ENCODE measurements at regions not wholly inside any gene's neighbourhood (a gene's known extent, or its start where the extent isn't known, plus 50 kb on each side); places are given as distances from the start of the nearest gene placed in this dataset.

DNA sequence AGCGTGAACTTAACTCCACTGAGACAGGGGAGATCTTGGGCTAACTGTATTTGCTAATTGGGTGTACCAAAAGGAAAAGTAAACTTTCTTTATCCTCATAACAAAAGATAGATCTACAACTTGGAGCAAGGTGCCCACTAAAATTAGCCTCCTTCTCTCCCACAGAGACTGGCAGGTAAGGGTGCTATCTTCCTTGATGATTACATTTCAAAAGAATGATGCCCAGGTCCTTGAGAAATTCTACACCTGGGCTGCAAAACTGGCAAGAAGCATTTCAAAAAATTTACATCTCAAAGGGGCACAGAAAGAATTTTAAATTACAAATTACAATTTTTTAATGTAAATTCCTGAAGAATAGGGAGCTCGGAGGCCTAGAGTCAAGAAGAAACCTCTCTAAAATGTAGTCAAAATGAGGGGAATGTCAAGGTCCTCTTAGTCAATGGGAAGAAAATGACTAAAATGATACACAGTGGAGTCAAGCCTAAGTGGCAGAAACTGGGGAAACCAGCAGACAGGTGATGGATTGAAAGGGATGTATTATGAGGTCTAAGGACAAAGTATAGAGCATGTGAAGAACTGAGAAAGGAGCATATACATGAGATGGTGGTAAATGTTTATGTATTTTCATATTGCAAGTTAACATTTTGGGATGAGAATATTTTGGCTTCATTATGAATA is 348.3 kb upstream of the TUSC1 start:
- DNase-seq: no peak

DNA sequence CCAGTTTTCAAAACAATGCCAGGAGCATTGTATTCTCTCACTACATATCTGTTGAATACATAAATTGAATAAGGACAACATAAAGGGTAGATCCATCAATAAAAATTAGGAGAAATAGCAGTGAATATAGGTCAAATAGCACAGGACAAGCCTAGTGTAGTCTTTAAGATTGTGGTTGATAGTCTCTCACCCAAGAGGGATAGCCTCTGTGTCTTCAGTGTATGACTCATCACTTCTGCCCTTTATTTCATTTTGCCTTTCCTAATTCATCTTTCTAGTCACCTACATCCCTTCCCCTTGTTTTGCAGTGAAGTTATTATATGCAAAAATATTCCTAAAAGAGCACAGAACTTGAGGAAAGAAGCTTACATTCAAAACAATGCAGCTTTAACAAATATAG is 335.0 kb upstream of the TUSC1 start:
- DNase-seq: no peak

DNA sequence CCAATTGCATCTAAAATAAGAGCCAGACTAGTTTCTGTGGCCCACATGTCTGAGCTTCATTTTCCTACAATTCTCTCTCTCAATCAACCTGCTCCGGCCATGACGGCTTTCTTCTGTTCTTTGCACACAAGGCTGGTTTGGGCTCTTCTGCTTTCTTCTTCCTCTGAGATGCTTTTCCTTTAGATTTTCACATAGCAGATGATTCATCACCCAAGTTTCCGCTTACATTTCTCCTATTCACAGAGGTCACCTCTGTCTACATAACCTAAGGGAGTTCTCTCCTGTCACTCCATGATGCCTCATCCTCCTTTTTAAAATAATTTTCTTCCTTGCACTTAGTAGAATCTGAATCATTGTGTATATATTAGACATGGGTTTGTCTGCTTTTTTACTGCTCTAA is 334.6 kb upstream of the TUSC1 start:
- no peak for DNase-seq

DNA sequence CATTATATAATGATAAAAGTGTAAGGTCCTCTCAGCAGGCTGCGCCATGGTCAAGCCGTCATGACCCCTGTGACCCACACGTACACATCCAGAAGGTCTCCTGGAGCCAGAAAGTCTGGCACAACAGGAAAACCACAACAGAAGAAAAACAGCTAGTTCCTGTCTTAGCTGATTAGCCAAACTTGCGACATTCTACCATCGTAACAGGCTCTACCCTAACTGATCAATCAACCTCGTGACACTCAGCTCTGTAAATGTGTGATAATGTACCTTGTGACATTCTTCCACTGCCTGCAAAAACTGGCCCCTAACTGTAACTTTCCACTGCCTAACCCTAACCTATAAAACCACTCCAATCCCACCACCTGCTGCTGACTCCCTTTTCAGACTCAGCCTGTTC is 316.4 kb upstream of the TUSC1 start:
- no peak for DNase-seq

DNA sequence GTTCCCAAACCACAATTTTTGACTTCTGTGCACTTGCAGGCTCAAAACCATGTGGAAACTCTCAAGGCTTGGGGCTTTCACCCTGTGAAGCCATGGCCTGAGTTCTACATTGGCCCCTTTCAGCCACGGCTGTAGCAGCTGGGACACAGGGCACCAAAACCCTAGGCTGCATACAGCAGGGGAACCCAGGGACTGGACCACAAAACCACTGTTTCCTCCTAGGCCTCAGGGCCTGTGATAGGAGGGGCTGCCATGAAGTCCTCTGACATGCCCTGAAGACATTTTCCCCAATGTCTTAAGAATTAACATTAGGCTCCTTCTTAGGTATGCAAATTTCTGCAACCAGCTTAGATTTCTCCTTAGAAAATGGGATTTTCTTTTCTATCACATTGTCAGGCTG is 312.1 kb upstream of the TUSC1 start:
- DNase-seq: no peak

DNA sequence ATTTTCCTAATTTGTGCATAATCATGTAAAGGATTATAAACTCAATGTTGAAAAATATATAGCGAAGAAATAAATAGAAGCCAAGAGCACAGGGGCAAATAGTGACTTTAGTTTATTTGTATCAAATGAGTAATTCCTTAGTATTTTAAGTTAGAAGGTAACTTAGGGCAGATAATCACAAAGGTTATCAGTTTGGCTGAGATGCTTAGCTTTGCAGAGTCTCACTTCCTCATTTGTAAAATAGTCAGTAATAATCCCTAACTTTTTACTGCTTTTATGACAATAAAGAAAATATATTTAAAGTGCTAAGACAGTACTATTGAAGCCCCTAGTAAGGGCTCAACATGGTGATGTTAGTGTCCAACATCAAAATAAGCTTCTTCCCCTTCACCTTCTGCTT is 297.4 kb upstream of the TUSC1 start:
- no peak for DNase-seq

DNA sequence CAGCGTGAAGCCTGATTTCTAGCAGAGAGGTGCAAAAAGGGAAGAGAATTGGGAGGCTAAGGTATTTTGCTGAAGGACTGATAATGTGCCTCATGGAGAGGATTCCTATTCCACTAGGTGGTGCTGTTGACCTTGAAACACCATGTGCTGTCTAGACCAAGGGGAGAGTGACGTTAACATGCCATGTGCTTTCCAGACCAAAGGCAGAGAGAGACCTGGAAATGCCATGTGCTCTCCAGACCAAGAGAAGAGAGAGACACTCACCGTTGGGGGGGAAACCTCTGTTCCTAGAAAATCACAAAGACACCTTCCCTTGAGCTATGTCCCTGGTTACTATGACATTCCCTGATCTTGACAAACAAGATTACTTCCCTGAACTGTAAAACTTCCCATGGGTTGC is 286.0 kb upstream of the TUSC1 start:
- no peak for DNase-seq

DNA sequence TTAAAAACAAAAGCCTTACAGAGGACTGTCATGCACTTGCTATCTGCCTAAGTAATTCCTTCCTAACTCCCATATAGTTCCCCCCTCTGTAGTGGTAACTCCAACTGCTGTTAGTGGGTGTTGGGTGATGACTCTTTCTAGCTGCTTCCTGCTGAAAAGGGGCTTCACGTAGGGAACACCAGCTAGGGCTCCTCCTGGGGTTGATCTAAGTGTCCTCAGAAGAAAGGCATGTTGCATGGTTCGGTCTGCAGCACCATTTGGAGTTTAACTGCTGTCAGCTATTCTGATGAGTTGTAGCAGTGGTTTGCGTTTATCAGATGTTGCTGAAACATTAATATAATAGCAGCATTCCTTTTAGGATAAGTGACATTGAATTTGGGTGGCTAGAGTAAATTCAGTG is 281.9 kb upstream of the TUSC1 start:
- DNase-seq: no peak

DNA sequence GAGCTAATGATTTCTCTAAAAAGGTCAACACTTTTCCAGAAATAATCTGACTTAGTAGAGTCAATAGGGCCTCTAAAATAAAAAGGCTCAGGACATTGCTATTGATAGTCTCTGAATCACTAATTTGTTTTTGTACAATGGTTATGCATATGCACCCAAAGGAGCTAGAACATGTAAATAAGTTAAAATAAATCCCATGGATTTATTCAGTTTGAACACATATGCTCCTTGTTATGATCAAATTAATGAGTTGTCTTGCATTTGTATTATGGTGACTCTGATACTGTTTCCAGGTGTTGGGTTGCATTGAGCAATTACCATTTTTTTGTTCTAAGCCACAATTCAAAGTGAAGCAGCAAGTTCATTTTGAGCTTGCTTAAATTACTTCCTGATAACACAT is 276.0 kb upstream of the TUSC1 start:
- DNase-seq: no peak

DNA sequence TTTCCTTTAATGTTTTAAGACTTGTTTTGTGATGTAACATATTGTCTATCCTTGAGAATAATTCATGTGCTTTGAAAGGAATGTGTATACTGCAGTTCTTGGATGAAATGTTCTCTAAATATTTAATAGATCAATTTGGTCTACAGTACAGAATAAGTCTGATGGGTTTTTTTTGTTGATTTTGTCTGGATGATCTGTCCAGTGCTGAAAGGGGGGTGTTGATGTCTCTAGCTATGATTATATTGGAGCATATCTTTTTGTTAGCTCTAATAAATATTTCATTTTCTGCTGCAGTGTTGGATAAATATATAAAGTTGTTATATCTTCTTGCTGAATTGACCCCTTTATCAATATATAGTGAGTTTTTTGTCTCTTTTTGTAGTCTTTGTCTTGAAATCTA is 269.9 kb upstream of the TUSC1 start:
- DNase-seq: no peak

DNA sequence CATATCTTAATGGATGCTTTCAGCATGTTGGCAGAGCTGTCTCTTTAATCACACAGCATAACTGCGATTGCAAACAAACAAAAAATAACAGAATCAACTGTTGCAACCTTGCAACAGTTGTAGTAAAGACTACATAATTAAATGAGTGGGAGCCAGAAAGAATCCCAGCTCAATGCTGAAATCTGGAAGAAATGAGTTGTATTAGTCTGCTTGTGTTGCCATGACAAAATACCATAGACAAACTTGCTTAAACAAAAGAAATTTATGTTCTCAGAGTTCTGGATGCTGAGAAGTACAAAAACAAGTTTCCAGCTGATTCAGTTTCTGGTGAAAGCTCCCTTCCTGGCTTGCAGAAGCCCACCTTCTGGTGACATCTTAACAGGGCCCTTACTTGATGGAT is 260.9 kb upstream of the TUSC1 start:
- DNase-seq: no peak

DNA sequence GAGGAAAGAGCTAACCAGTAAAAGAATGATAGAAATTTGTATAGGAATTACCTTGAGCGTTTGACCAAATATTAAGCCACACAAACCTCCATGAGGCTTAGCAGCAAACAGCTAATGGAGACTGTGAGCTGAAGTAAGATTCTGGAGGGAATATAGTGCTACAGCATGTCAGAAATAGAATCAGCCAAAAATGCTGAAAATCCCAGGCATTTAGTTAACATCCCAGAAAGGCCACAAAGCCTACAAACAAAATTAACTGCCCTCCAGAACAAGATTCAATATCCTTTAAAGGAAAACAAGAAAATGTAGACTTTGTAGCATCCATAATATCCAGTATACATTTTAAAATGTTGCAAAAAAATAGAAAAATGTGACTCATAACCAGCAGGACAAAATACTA is 257.8 kb upstream of the TUSC1 start:
- DNase-seq: no peak

DNA sequence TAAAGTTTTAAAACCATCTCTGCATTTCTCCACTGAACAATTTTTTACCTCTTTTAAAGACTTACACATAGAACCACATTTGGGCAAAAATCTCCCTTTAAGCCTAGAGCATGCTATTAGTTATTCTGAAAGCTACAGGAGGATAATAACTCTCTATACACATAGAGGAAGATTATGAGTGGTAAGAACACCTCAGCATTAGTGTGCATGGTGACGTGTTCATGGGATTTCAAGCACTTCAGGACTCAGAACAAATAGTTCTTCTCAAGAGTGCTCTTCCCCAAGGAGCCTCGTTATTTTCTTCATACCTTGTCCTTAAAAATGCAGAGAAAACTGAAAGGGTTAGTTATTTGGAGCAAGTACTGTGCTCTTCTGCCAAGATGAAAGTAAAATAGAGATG is 256.9 kb upstream of the TUSC1 start:
- DNase-seq: no peak

DNA sequence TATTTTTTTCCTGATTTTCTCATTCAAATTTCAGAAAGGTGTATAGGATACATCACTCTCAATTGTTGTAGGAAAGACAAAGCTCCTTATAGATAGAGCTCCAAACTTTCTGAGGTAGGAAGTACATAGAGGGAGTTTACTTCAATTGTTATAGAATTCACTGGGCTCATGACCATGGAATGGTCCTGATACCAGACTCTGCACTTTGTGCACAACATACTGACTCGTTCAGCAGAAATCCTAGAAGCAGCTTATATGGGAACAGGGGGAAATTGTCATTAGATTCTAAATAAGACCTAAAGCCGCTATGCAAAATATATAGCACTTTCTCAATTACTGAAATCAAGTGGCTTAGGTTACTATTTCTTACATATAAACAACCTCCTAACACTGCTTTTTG is 240.5 kb upstream of the TUSC1 start:
- DNase-seq: no peak

DNA sequence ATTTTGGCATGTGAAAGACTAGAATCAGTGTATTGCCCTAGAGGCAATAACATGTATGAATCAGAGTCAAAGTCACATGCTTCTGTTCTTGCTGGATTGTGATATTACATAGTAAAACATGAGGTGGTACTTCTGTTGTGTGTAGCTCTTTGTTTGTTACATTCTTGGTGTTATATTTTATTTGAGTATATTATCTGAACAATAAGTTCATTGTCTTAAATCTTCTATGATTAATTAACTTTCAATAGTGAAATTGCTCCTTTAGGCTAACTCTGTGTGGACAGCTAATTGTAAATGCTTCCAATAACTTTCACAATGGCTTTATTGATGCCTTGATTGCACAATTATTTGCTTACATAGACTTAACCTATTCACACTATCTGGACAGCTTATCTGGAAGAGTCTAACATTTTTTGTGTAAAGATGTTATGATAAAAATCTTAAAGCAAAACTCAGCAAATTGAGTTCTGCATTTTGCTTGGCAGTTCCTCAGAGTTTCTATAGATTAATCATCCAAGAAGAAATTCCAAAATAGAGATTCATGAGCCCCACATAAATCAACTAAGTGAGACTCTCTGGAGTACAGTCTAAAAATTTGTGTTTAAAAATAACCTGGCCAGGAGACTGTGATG is 239.6 kb upstream of the TUSC1 start:
- DNase-seq: no peak

DNA sequence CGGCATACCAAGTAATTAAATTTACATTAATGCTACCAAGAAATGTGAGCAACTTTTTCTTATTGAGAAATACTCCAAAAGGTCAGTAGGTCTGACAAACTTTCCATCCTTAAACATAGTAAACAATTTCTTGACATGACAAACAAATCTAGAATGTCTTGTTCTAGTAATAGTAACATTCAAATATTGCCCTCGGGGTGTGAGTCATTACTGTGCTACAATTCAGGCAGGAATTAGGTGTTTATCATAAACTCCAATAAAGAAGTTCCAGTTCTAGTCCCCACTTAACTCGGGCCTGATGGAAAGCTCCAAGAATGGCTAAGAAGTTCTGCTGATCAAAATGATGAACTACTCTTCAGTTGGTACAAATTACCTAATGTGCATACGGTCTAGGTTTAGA is 235.6 kb upstream of the TUSC1 start:
- no peak for DNase-seq

DNA sequence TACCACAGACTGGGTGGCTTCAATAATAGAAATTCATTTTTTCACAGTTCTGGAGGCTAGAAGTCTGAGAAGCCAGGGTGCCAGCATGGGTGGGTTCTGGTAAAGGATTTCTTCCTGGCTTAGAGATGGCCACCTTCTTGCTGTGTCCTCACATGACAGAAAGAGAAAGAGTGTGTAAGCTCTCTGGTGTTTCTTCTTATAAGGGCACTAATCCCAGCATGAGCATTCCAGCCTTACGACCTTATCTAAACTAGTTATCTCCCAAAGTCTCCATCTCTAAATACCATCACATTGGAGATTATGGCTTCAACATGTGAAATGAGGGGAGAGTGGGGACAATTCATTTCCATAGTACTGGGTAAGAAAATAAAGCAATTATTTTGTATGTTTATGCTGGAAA is 226.5 kb upstream of the TUSC1 start:
- no peak for DNase-seq

DNA sequence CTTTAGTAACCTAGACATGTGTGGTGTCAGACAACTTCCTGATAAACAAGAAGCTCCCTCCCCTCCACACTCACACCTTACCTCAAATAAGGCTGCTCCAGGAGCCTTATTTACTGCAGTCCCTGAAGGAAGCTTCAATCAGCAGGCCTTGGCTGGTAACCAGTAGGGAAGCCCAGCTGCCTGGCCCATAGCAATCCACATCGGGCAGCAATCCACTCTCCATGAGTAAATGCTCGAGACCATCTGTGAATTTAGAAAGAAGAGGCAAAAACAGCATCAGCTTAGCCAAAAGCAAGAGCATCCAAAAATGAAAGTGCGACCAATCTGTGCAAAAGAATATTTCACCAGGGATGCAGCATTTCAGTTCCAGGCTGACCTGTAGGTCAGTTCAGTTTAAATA is 213.3 kb upstream of the TUSC1 start:
- no peak for DNase-seq

DNA sequence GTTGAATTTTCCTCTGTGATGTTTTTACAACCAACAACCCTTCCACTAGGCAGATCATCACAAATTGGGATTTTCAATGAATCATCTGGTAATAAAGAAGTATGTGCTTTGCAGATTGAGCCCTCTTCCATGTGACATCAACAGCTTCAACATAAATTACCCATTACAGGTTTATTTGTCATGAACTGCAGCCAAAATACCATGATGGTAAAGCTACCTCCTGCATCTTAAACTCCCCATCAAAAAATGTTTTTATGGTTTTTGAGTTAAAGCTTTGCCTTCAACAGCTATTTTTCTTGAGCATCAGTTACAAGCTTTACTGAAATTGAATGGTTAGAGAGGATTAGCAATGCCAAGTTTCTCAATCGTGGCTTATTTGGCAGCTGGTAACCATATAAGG is 211.4 kb upstream of the TUSC1 start:
- no peak for DNase-seq

DNA sequence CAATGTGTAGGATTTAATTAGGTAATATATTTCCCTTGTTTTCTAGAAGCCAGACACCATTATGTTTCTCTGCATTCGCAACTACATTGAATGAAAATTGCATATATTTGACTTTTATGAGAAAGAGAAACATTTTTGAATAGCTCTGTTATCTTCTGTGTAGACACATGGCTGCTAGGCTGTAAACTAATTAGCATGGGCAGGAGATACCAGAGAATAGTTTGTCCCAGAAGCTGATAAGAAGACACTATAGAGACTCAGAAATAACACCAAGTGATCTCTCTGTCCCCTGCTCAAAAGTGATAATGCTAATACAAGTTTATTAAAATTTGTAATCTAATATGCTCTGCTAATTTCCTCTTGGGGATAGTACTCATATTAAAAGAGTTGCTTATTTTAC is 198.0 kb upstream of the TUSC1 start:
- no peak for DNase-seq

DNA sequence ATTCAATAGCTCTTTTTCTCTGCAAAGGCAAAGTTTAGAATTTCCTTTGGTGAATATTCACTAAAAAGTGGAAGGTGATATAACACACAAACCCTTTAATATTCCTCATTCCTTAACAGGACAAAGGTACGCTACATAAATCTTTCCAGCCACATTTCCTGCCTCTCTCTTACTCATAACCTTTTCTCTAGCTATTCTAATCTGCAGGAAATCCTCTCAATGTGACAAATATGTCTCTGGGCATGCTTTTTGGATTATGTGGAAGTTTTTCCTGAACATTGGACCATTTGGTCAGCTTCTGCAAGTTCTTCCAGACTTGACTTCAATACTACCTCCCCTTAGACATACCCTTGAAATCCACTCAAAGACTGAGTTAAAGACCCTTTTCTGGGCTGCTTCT is 186.3 kb upstream of the TUSC1 start:
- DNase-seq: no peak

DNA sequence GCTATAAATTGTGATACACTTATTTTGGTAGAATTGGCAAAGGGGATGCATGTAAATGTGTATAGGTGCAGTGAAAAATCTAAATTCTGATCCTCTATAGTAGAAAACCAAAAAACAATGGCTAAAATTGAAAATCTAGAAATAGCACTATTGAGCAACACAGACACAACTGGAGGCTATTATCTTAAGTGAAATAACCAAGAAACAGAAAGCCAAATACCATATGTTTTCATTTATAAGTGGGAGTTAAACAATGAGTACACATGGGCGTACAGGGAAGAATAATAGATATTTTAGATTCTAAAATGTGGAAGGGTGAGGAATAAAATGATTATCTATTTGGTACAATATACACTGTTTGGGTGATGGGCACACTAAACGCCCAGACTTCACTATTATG is 183.2 kb upstream of the TUSC1 start:
- no peak for DNase-seq

DNA sequence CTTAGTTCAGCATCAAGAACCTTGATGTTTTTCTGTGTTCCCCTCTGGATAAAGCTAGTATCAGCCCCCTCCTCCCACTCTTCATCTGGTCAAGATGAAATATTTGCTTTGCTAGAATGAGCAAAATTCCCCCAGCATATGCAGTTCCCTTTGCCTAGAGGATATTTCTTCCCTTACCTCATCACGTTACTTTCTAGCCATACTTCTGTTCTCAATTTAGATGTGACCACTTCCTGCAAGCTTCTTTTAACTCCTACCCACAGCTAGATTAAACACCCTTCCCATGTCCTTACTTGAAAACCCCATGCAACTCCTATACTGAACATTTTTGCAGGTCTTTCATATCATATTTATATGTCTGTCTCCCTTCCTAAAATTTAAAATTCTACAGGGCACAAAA is 178.9 kb upstream of the TUSC1 start:
- no peak for DNase-seq

DNA sequence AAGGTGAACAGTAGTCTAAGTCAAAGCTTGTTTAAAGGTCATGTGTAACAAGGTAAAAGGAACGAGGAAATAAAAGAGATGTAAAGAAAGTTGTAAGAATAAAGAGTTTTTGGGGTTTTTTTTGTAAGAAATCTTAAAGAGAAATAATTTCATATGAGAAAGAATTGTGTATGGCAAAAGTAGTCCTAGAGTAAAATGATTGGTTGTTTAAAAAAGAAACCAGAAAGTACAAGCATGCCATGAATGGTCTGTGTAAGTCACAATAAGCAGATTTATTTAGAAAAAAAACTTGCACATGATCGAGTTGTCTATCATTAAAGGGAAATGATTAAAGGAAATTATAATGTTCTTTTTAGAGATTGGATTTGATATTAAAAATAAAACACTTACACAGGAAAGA is 172.6 kb upstream of the TUSC1 start:
- no peak for DNase-seq

DNA sequence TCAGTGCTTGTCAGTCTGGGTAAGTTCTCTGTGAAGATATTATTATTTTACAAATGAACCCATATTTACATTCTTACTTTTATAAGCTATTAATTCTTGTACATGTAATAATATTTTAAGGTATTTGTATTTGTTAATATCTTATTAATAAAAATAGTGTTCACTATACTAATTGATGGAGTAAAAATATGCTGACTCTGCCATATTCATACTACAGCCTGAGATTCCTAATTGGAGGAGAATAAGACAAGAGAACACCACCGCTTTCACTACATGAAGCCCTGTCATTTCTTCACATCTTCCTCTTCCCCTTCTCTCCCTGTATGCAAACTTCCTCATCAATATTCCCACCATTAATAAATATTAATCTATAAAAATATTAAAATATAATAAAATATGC is 167.6 kb upstream of the TUSC1 start:
- DNase-seq: no peak

DNA sequence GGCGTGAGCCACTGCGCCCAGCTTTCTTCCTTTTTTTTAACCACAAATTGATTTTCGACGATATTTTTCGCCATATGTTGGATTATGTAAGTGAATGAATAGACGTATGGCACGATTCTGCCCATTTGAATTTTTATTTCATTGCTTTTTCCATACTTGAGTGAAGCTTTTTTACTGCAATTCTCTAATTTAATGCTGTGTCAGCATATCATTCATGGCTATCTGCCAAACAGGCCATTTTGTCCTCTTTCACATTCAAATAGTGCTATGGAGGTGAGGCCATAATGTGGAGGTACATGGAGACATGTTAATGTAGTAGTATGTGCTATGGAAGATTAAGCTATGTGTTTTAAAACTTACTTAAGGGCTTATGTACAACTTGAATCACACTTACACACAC is 152.1 kb upstream of the TUSC1 start:
- no peak for DNase-seq

Data from NCI-H2171 (cell line).